HUES64 (cell line): ENCODE measurements at regions not wholly inside any gene's neighbourhood (a gene's known extent, or its start where the extent isn't known, plus 50 kb on each side); places are given as distances from the start of the nearest gene placed in this dataset.

Experiments
- H3K27ac ChIP-seq: 2 replicates; pipeline ENCODE4 v1.7.0; 2013; ENCODE audit warnings: low read depth, low read length, inconsistent platforms
- H3K27me3 ChIP-seq: 2 replicates; pipeline ENCODE4 v1.6.1; 2013; ENCODE audit warnings: mild to moderate bottlenecking, low read length; ENCODE audit not compliant: insufficient read depth
- H3K36me3 ChIP-seq: 2 replicates; pipeline ENCODE4 v1.6.1; 2013; ENCODE audit warnings: mild to moderate bottlenecking, low read length; ENCODE audit not compliant: insufficient read depth
- H3K4me1 ChIP-seq: 2 replicates; pipeline ENCODE4 v1.6.1; 2013; ENCODE audit warnings: mild to moderate bottlenecking, low read length, moderate library complexity; ENCODE audit not compliant: insufficient read depth
- H3K4me3 ChIP-seq: 2 replicates; pipeline ENCODE4 v1.5.1; 2013; ENCODE audit warnings: mild to moderate bottlenecking, low read length, moderate library complexity
- H3K9ac ChIP-seq: 2 replicates; pipeline ENCODE4 v1.6.1; 2013; ENCODE audit warnings: mild to moderate bottlenecking, low read depth, low read length
- H3K9me3 ChIP-seq: 2 replicates; pipeline ENCODE4 v1.6.1; 2013; ENCODE audit warnings: low read depth, low read length; ENCODE audit not compliant: insufficient read depth
- WGBS: fragments of 150-250, 120-280 bp; methylation state at CpG from one replicate; pipeline ENCODE4 v1.1.7; 2013; ENCODE audit warnings: missing lambda C conversion rate; 5-methylcytosine and 5-hydroxymethylcytosine counted together

- H3K9ac ChIP-seq, result no peak overlapping the region
- peaks cover 4% of the 10 kb centered on the region; the same call in 1 of the 2 replicates for H3K4me1 ChIP-seq
- no peaks in the 10 kb centered on the region for H3K36me3 ChIP-seq
- H3K27ac ChIP-seq, result no peak overlapping the region
- H3K9me3 ChIP-seq, result no peaks in the 10 kb centered on the region
- 87% methylated on average over 4 of the region's 5 CpGs for WGBS
- H3K27me3 ChIP-seq, result no peaks in the 10 kb centered on the region
- no peak overlapping the region for H3K4me3 ChIP-seq
Observed at GRCh38 chr18:4589056-4589800, 134.1 kb upstream of the DLGAP1 start.

- no peaks in the 10 kb centered on the region for H3K27me3 ChIP-seq
- no peaks in the 10 kb centered on the region for H3K36me3 ChIP-seq
- H3K27ac ChIP-seq, result no peak overlapping the region
- no peaks in the 10 kb centered on the region for H3K9me3 ChIP-seq
- peaks cover 5% of the 10 kb centered on the region for H3K4me1 ChIP-seq
- H3K4me3 ChIP-seq, result no peak overlapping the region
- no peak overlapping the region for H3K9ac ChIP-seq
Observed at GRCh38 chr18:4587204-4587603, 132.1 kb upstream of the DLGAP1 start.

- H3K27me3 ChIP-seq, result no peaks in the 10 kb centered on the region
- H3K4me1 ChIP-seq, result peaks cover 9% of the 10 kb centered on the region
- no peak overlapping the region for H3K9ac ChIP-seq
- H3K4me3 ChIP-seq, result no peak overlapping the region
- H3K36me3 ChIP-seq, result no peaks in the 10 kb centered on the region
- H3K9me3 ChIP-seq, result no peaks in the 10 kb centered on the region
- no peak overlapping the region for H3K27ac ChIP-seq
- WGBS, result 75% methylated on average over 2 of the region's 2 CpGs
Observed at GRCh38 chr18:4586731-4587130, 131.6 kb upstream of the DLGAP1 start.

GRCh38 chr18:4582431-4583335 lies 127.6 kb upstream of the DLGAP1 start:
- Histone ChIP-seq H3K4me3 (no peak overlapping the region), H3K4me1 (peaks cover 5% of the 10 kb centered on the region; the same call in 1 of the 2 replicates), H3K9ac (no peak overlapping the region), H3K36me3 (no peaks in the 10 kb centered on the region), H3K27me3 (no peaks in the 10 kb centered on the region), H3K9me3 (no peaks in the 10 kb centered on the region), H3K27ac (no peak overlapping the region)
- WGBS, result 95% methylated on average over 3 of the region's 3 CpGs

- Histone ChIP-seq H3K27ac (no peak overlapping the region), H3K9me3 (no peaks in the 10 kb centered on the region)
- 84% methylated on average over 2 of the region's 2 CpGs for WGBS
Observed at GRCh38 chr18:4581966-4582365, 126.9 kb upstream of the DLGAP1 start.

GRCh38 chr18:4578449-4578848 lies 123.3 kb upstream of the DLGAP1 start:
- H3K36me3 ChIP-seq, result no peaks in the 10 kb centered on the region
- 86% methylated on average over 5 of the region's 5 CpGs for WGBS
- no peak overlapping the region for H3K9ac ChIP-seq
- no peak overlapping the region for H3K27ac ChIP-seq
- no peak overlapping the region for H3K4me3 ChIP-seq
- H3K27me3 ChIP-seq, result no peaks in the 10 kb centered on the region
- peaks cover 21% of the 10 kb centered on the region for H3K9me3 ChIP-seq
- H3K4me1 ChIP-seq, result peaks cover 5% of the 10 kb centered on the region; the same call in 1 of the 2 replicates

More at GRCh38 chr18:4581966-4582365, 126.9 kb upstream of the DLGAP1 start:
- H3K36me3 ChIP-seq, result no peaks in the 10 kb centered on the region
- peaks cover 5% of the 10 kb centered on the region; the same call in 1 of the 2 replicates for H3K4me1 ChIP-seq
- H3K4me3 ChIP-seq, result no peak overlapping the region
- H3K27me3 ChIP-seq, result no peaks in the 10 kb centered on the region
- no peak overlapping the region for H3K9ac ChIP-seq

- Histone ChIP-seq H3K4me1 (no peaks in the 10 kb centered on the region), H3K27ac (no peak overlapping the region), H3K27me3 (no peaks in the 10 kb centered on the region), H3K9me3 (peaks cover 24% of the 10 kb centered on the region), H3K36me3 (no peaks in the 10 kb centered on the region), H3K4me3 (no peak overlapping the region), H3K9ac (no peak overlapping the region)
- whole genome bisulfite sequencing, result 82% methylated on average over 3 of the region's 3 CpGs
Observed at GRCh38 chr18:4573735-4574134, 118.6 kb upstream of the DLGAP1 start.

- Histone ChIP-seq H3K9me3 (no peaks in the 10 kb centered on the region), H3K4me3 (no peak overlapping the region), H3K27me3 (no peaks in the 10 kb centered on the region), H3K27ac (no peak overlapping the region), H3K36me3 (no peaks in the 10 kb centered on the region), H3K4me1 (no peaks in the 10 kb centered on the region), H3K9ac (no peak overlapping the region)
- WGBS, result 98% methylated on average over 3 of the region's 3 CpGs
Observed at GRCh38 chr18:4557502-4557901, 102.4 kb upstream of the DLGAP1 start.

GRCh38 chr18:4551001-4551360 lies 95.9 kb upstream of the DLGAP1 start:
- Histone ChIP-seq H3K4me1 (no peaks in the 10 kb centered on the region), H3K27ac (no peak overlapping the region), H3K36me3 (no peaks in the 10 kb centered on the region), H3K9me3 (no peaks in the 10 kb centered on the region), H3K4me3 (no peak overlapping the region), H3K9ac (no peak overlapping the region), H3K27me3 (no peaks in the 10 kb centered on the region)
- 83% methylated on average over 1 of the region's 1 CpG for WGBS

GRCh38 chr18:4549164-4549872 lies 94.2 kb upstream of the DLGAP1 start:
- Histone ChIP-seq H3K9ac (no peak overlapping the region), H3K27ac (no peak overlapping the region), H3K4me3 (no peak overlapping the region), H3K9me3 (no peaks in the 10 kb centered on the region), H3K4me1 (no peaks in the 10 kb centered on the region), H3K36me3 (no peaks in the 10 kb centered on the region), H3K27me3 (no peaks in the 10 kb centered on the region)

GRCh38 chr18:4547126-4547525 lies 92.0 kb upstream of the DLGAP1 start:
- Histone ChIP-seq H3K9me3 (no peaks in the 10 kb centered on the region), H3K9ac (no peak overlapping the region), H3K27ac (no peak overlapping the region), H3K4me1 (no peaks in the 10 kb centered on the region), H3K4me3 (no peak overlapping the region), H3K27me3 (no peaks in the 10 kb centered on the region), H3K36me3 (no peaks in the 10 kb centered on the region)
- 94% methylated on average over 5 of the region's 6 CpGs for WGBS
